ENCODE measurements at regions not wholly inside any gene's neighbourhood (a gene's known extent, or its start where the extent isn't known, plus 50 kb on each side); places are given as distances from the start of the nearest gene placed in this dataset.
"Not testable (repeated sequence)": the region's sequence is repeated elsewhere in the genome, so short reads cannot be mapped to it uniquely, and the experiment has no call there.

DNA sequence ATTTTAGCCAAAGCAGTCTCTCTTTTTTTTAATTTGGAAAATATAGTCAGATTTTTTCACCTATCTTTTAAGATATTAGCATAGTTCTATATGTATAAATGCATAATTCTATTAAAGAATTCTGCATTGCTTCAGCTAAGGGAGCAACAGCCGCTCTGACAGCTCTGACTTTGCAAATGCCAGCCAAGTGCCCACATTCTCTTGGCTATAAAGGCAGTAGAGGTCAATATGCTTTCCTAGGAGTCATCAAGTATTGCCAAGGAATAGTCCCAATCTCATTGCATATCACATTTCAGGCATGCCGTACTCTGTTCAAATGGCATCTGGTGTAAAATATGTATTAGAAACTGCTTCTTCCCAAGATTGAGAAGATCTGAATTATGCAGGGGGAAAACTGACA, 161.4 kb downstream of the RPLP1 start:
- Histone ChIP-seq H3K36me3 (no peaks in the 10 kb centered on the region), H3K4me1 (peaks cover 0 to 4% of the 10 kb centered on the region in 2 donors), H3K27ac (no peak overlapping the region), H3K9me3 (no peaks in the 10 kb centered on the region), H3K4me3 (no peak overlapping the region), H3K27me3 (no peaks in the 10 kb centered on the region)
- no peak for DNase-seq (ENCODE audit: low spot score in 2 of 2)
- intact Hi-C loops (cut with DNase I) = no loop called here
- TF ChIP-seq, protein P1, sequence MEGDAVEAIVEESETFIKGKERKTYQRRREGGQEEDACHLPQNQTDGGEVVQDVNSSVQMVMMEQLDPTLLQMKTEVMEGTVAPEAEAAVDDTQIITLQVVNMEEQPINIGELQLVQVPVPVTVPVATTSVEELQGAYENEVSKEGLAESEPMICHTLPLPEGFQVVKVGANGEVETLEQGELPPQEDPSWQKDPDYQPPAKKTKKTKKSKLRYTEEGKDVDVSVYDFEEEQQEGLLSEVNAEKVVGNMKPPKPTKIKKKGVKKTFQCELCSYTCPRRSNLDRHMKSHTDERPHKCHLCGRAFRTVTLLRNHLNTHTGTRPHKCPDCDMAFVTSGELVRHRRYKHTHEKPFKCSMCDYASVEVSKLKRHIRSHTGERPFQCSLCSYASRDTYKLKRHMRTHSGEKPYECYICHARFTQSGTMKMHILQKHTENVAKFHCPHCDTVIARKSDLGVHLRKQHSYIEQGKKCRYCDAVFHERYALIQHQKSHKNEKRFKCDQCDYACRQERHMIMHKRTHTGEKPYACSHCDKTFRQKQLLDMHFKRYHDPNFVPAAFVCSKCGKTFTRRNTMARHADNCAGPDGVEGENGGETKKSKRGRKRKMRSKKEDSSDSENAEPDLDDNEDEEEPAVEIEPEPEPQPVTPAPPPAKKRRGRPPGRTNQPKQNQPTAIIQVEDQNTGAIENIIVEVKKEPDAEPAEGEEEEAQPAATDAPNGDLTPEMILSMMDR (IDR thresholded peaks at IDR 0.05) = no peak

- no peak overlapping the region for H3K27ac ChIP-seq
- H3K27me3 ChIP-seq = no peaks in the 10 kb centered on the region
- H3K9me3 ChIP-seq = no peaks in the 10 kb centered on the region
- peaks cover 0 to under 1% of the 10 kb centered on the region in 2 donors for H3K4me1 ChIP-seq
- DNase-seq (ENCODE audit: low spot score in 2 of 2) = no peak
- TF ChIP-seq, protein P1 (IDR thresholded peaks at IDR 0.05) = no peak
- intact Hi-C loops (cut with DNase I) = no loop called here
- H3K36me3 ChIP-seq = no peaks in the 10 kb centered on the region
- no peak overlapping the region for H3K4me3 ChIP-seq
These were observed 163.1 kb downstream of the RPLP1 start for GRCh38 chr15:69615736-69616135.

DNA sequence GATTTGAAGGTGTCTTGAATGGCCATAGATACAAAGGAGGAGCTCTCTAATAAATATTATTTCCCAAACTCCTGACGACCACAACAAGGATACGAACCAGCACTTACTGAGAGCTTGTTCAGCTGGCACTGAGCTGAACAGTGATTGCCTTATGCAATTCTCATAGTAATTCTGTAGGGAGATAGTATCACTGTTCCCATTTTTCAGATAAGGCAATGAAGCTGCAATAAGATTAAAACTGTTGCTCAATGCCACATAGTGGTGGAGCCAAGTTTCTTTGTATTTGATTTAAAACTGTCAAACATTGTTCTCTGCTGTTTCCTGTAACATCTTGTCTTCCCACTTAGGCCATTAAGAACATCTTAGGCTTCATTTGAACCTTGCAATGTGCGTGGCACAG, 163.9 kb downstream of the RPLP1 start:
- no peaks in the 10 kb centered on the region for H3K36me3 ChIP-seq
- no peak overlapping the region for H3K27ac ChIP-seq
- no peaks in the 10 kb centered on the region for H3K4me1 ChIP-seq
- intact Hi-C loops (cut with DNase I) = no loop called here
- H3K27me3 ChIP-seq = no peaks in the 10 kb centered on the region
- no peaks in the 10 kb centered on the region for H3K9me3 ChIP-seq
- H3K4me3 ChIP-seq = no peak overlapping the region
- TF ChIP-seq, protein P1 (IDR thresholded peaks at IDR 0.05) = no peak
- DNase-seq (ENCODE audit: low spot score in 2 of 2) = no peak

- H3K4me3 ChIP-seq; H3K36me3 ChIP-seq; H3K9me3 ChIP-seq; DNase-seq (ENCODE audit: low spot score in 2 of 2); intact Hi-C loops (cut with DNase I); H3K4me1 ChIP-seq; H3K27me3 ChIP-seq; H3K27ac ChIP-seq: not testable (repeated sequence)
These were observed 164.5 kb downstream of the RPLP1 start for GRCh38 chr15:69617144-69617543.

GRCh38 chr15:69623392-69624154, 171.0 kb downstream of the RPLP1 start:
- no peak overlapping the region for H3K27ac ChIP-seq
- H3K36me3 ChIP-seq = no peaks in the 10 kb centered on the region
- no peaks in the 10 kb centered on the region for H3K9me3 ChIP-seq
- H3K4me1 ChIP-seq = peaks cover 0 to 15% of the 10 kb centered on the region in 2 donors
- DNase-seq (ENCODE audit: low spot score in 2 of 2) = no peak
- no peaks in the 10 kb centered on the region for H3K27me3 ChIP-seq
- H3K4me3 ChIP-seq = no peak overlapping the region
- TF ChIP-seq, protein P1 (IDR thresholded peaks at IDR 0.05) = no peak
- intact Hi-C loops (cut with DNase I) = no loop called here

- DNase-seq (ENCODE audit: low spot score in 2 of 2) = no peak
- no peaks in the 10 kb centered on the region for H3K36me3 ChIP-seq
- H3K27me3 ChIP-seq = no peaks in the 10 kb centered on the region
- H3K4me1 ChIP-seq = peaks cover 0 to 15% of the 10 kb centered on the region in 2 donors
- no peaks in the 10 kb centered on the region for H3K9me3 ChIP-seq
- no peak overlapping the region for H3K4me3 ChIP-seq
- intact Hi-C loops (cut with DNase I) = no loop called here
- H3K27ac ChIP-seq = no peak overlapping the region
- TF ChIP-seq, protein P1 (IDR thresholded peaks at IDR 0.05) = no peak
These were observed 171.5 kb downstream of the RPLP1 start for GRCh38 chr15:69624155-69624520.
